GM18868 (cell line): ENCODE measurements at regions not wholly inside any gene's neighbourhood (a gene's known extent, or its start where the extent isn't known, plus 50 kb on each side); places are given as distances from the start of the nearest gene placed in this dataset.

Experiments
- ATAC-seq: cut with Tn5 transposase; IDR thresholded peaks from one replicate; pipeline ENCODE4 v1.9.1; 2021; ENCODE audit warnings: mild to moderate bottlenecking, moderate library complexity; ENCODE audit not compliant: unreplicated experiment

DNA sequence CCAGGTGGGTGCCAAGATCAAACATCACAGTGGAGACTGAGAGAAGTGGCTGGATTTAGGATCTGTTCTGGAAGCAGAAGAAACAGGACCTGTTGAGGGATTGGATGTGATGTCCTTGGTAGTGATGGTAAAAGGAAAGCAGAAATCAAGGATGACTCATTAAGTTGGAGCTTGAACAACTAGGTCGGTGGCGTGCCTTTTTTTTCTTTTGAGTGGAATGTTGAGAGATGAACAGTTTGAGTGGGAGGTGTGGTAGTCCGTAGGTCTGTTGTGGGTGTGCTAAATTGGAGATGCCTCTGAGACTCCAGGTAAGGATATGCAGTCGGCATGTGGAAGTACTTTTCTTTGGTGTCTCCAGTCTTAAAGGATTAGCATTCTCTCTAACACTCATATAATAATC, 92.1 kb upstream of the IL12B start:
- no peak for ATAC-seq

DNA sequence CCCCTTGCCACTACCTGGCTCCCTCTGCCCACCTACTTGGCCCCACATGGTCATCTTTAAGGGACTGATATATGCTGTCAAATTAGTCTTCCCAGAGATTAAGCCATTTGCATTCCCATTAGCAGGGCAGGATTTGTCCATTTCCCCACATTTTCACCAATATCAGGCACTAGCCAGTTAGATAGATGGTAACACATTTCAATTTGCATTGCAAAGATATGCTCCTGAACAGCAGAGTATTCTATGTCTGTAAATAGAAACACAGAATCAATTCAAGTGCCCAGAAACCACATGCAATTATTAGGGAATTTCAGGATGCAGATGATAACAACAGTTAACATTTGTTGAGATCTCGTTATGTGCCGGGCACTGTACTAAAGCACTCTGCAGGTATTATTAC, 92.6 kb upstream of the IL12B start:
- no peak for ATAC-seq

DNA sequence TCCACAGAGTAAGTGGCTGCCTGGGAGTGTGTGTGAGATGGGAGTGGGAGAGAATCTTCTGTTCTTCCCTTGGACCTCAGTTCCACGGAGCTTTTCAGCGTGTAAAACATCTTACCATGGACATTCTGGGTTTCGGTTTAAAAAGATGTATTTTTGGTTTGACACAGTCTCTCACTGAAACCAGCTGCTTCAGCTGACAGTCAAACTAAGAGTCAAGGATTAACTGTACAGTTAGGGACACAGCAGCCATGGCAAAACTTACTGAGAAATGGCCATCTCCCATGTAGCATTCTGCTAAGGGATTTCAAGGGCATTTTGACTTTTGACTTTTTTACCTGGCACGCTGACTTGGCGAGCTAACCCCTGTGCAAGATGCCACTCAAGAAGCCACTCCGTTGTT, 93.8 kb upstream of the IL12B start:
- ATAC-seq = no peak

DNA sequence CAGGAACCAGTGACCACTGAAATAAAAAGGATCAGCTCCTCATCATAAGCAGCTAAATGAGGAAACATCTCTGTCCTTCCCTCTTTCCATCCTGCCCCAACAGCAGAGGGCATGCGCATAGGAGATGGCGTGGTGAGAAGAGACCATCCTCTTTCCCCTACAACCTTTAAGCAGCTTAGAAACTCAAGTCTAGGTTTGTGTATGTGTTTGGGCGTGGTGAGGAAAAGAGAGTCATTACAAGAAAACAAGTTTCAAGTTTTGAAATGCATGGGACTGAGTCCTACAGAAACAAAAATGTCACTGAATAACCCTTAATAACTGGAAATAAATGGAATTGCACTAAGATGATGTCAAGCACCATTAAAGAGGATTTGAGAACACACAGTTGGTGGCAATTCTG, 96.4 kb upstream of the IL12B start:
- ATAC-seq = no peak

DNA sequence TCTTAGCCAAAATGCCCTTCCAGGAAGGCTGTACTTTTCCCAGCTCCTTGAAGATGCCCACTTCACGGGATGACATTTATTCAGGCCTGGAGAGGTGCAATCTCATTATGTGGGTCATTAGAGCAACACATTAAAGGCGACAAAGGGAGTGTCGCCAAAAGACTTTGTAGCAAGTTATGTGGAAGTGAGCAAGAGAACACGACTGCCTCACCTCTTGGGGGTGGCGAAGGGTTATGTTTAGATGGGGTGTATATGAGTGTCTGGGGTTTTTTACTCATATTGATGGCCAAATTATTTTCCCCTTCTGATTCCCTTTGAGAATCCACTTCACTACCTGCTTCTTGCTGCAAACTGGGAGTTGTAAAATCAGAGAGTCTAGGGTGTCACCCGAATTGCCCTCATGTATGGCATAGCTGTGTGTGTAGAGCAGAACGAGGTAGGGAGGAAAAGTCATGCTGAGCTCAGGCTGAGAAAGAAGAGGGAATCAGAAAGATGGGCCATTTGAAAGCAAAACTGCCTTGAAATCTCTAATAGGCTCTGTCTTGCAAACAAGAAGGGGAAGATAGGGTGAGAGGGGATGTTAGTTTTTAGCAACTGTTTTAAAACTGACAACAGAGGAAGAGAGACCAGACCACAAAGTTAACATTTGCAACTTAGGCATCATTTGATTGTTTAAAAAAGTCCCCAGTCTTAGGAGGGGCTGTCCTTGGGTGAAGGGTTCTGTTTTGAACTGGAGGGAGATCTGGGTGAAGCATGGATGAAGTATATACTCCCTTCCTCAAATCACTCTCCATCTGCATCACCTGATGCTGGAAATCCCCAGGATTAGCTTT, 97.1 kb upstream of the IL12B start:
- peak; percentile 83 for ATAC-seq

DNA sequence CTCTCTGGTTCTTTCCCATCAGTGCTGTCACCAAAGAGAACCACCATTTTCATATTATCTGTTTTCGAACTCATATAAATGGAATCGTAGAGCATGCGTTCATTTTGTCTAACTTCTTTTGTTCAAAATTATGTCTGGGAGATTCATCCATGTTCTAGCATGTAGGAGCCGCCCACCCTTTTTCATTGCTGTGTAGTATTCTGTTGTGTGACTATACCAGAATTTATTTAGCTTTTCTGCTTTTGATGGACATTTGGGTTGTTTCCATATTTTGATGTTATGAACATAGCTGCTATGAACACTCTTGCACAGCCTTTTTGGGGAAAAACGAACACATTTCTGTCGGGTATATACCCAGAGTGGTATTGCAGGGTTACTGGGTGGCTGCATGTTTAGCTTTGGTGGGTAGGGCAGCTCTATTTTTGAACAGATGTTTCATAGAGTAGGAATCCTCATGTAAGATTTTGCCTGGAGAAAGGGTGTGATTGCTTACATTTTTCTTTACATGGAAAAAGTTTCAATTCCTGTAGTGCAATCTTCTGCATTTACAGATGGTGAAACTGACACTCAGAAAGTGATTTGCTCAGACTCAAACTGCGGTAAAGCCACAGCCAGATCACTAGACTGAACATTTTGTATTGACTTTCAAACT, 100.2 kb upstream of the IL12B start:
- ATAC-seq = no peak

DNA sequence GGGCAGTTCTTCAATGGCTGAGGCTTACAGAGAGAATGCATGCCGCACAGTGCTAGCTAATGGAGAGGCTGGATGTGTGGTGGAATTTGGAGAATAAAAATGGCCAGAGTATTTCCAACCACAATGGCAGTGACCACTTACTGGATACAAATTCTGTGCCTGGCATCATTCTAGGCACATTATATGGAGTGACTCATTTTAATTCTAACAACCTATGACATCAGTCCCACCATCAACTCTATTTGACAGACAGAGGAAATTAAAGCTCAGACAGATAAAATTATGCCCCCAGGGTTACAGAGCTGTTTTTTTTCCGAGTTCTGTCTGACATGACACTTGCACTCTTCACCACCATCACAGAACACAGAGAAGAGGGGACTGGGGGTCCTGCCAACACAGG, 105.6 kb upstream of the IL12B start:
- ATAC-seq = no peak

DNA sequence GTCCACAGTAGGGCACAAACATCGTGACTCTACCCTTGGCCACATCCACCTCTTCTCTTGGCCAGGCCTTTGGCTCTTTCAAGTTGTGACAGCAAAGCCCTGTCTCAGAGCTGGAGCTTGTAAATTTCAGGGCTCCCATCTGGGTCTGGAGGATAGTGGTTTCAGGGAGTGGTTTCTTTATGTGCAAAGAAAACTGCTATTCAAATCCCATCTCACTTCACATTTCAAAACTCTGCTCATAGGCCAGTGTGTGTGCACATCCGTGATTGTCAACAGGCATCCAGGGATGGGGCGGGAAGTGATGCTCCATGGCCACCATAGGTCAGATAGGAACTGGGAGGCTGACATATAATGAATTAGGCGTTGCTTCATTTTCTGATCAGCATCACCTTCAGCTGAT, 107.8 kb upstream of the IL12B start:
- ATAC-seq = no peak

DNA sequence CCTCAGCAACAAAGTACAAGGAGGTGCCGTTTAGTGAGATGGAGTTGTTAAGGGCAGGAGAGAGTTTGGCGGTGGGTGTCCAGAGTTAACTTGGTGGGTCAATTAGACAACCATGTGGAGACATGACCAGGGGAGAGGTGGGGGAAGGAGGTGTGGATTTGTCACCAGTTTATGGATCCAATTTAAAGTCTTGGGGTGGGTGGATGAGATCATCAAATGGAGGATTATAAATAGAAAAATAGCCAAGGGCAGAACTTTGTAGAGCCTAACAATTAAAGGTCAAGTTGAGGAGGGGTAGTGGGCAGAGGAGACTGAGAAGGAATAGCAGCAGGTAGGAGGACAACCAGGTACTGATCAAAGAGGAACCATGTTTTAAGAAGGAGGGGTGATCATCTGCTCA, 108.7 kb upstream of the IL12B start:
- no peak for ATAC-seq

DNA sequence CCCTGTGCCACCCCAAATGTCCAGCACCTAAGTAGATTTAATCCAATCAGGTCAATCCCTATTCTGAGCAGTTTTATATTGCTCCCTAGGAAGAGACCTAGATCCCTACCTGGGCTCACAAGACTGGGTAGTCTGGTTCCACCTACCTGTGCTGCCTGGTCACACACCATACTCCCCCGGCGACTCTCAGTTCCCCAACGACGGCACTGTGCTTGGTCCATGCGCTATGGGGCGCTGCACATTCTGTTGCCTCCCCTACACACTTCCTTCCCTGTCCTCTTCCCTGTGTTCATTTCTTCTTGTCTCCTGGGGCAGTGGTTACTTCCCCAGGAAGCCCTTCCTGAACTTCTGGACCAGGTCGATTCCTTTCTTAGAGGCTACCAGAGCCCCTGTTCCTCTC, 109.9 kb upstream of the IL12B start:
- ATAC-seq = peak; percentile 80

DNA sequence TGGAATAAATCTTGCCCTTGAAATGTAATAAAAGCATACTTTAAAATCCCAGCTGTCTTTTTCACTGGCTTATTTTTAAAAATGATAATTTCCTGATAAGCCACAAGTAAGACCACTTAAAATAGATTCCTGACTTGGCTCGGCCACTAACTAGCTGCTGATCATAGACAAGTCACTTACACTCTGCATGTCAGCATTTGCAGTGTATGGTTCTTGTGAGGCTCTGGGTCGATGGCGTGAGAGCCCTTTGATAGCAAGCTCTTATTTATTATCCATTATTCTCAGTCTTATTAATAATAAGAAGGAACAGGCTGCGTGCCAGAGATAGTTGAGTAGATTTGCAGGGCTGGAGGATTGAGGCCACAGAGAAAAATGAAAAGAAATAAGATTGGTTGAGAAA, 110.7 kb upstream of the IL12B start:
- no peak for ATAC-seq

DNA sequence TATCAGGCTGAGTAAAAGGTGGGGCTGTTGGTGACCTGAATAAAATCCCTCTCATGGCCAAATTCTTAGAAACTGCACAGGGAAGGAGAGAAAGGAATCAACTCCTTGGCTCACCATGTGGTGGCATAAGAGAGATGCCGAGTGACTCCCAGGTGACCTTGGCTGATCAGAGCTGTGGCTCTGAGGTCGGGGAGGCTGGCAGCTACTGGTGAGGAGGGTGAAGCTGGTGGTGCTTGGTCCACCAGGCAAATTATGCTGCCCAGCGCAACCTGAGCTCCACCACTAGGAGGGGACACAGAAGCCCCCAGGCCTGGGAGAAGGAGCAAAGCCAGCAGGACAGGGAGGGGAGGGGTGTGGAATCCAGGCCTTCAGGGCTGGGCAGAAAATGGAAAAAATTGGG, 111.2 kb upstream of the IL12B start:
- no peak for ATAC-seq

DNA sequence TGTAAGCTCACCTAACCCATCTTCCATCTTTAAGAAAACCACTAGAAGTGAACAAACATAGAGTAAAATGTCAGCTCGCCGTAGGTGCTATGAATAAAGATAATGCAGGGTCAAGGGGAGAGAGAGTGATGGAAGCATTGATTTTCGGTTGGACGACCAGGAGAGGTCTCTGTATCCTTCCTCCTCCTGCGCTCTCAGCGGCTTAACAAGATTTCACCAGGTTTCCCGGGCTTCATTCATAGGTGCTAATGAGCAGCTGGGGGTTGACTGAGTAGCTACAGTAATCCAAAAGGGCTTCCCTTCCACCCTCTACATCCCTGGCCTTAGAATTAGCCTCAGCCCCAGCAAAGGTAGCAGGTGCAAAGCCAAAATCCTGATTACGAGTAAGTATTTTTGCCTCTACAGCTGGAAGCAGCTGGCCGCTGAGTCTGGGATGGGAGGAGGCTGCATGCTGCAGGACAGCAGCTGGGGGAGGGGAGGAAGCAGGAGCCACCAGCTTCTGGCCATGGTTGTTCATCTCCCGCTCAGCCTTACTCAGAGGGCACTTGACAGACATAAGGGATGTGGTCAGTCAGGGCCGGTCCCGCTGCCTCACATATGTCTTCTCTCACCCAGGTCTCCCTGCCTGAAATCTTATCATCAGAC, 112.0 kb upstream of the IL12B start:
- ATAC-seq = no peak

DNA sequence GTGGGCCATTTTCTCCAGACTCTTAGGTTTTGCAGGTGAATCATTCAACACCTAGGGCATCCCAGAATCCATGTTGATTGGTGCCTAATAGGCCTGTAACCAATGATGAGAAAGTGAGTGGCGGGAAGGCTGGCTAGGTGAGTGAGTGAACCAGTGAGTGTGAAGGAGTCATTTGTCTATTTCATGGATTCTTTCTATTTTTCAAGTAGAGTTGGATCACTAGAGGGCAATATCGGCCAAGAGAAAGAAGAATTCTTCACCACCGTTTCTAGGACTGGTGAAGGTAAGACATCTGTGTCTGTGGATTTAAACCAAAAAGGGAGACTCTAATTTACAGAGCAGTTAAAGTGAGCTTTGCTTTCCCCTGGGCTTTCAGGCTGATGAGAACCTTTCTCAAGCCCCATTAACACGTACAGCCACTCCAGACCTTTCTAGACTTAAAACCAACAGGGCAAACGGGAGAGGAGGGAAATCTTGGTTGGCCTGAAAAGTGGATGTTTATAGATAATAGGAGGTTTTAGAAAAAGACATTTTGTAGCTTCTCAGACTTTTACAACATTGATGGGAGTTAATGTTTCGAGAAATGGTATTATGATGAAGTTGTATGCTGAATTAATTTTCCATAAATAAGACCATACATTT, 114.3 kb upstream of the IL12B start:
- ATAC-seq = peak; percentile 68

DNA sequence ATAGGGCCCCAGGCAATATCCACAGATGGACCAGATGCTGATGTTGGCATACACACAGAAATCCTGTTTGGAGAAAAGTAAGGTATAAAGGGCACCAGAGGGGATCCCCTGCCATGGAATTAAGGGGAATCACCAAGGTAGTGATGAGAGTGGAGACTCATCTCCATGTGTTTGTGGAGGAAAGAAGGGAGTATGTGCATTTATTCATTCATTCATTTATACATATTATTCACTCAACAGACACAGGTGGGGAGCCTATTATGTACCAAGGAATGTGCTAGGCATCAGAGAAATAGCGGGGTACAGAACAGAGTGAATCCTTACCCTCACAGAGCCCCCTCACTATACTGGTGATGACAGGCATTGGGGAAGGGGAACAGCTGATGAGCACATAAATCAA, 116.8 kb upstream of the IL12B start:
- no peak for ATAC-seq

DNA sequence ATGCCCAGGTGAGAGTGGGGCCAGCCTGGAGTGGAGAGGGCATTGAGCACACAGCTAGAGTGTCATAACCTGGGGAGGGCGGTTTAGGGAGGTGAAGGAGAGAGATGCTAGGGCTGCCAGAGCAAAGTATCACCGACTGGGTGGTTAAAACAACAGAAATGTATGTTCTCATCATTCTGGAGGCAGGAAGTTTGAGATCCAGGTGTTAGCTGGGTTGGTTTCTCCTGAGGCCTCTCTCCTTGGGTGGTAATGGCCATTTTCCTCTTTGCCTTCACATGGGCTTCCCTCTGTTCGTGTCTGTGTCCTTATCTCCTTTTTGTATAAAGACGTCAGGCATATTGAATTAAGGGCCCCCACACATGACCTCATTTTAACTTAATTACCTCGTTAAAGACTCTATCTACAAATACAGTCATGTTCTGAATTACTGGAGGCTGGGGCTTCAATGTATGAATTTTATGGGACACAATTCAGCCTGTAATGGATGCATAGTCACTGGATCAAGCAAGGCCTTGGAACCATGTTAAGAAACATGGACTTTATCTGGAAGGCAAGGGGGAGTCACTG, 118.6 kb upstream of the IL12B start:
- no peak for ATAC-seq

DNA sequence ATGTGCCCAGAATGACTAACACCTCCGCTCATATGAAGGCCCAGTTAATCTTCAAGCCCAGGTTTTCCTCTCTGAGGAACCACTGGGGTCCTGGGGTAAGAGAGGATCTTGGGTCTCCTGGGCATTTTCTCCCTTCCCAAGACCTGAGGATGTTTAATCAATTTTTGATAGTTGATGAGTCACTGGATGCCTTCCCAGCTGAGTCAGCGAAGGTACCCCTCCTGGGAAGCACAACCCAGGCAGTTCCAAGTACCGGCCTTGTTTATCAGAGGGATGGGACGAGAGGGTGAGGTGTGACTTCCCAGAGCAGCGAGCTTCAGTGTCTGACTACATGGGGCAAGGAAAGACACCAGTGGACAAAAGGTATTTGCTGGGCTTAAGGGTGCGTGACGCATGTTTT, 119.6 kb upstream of the IL12B start:
- ATAC-seq = no peak

DNA sequence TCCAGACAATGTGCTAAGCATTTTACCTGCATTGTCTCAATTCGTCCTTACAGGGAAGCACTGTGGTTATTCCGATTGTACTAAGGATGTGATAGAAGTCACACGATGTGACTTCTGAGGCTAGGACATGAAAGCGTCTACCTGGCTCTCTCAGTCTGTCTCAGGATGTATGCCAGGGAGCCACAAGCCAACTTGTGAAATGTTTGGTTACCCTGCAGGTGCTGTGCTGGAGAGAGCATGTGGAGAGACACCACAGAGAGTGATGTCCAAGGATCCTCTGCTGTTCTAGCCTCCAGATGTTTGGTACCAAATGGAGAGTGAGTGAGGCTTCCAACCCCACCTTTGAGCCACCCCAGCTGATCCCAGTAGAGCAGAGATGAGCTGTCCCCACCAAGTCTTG, 120.1 kb upstream of the IL12B start:
- no peak for ATAC-seq

DNA sequence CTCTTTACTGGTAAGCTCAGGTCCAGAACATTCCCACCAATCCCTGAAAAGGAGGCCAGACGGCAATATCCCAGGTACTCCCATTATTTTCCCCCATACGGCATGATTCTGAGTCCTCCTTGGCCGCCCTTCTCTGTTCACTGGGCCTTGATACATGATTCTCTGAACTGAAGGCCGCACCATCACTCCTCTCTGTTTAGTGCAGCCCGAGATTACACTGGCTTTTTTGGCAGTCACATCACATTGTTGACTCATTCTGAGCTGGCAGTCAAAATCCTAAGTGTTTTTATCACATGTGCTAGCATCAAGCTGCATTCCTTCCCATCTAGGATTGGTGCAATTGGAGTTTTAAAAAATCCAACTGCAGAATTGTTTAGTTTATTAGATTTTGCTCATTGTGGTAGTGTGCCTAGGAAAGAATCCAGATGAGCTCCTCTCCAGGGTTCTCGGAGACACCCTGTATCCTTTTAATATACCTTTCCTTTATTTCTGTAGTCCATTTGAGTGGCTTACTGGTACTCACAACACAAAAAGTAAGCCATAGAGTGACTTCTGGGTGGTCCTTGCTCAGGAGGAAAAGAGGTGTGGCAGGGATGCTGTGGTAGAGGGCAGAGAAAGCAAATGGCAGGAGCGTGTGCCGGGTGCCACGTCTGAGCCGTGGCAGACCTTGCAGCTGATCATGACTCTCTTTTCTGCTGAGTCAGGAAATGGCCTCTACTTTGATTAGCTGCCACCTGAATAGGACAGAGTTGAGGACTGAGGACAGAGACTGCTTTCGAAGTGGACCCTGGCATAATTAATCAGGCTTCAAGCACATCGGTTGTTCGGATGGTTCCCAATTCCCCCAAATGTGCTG, 121.1 kb upstream of the IL12B start:
- no peak for ATAC-seq

DNA sequence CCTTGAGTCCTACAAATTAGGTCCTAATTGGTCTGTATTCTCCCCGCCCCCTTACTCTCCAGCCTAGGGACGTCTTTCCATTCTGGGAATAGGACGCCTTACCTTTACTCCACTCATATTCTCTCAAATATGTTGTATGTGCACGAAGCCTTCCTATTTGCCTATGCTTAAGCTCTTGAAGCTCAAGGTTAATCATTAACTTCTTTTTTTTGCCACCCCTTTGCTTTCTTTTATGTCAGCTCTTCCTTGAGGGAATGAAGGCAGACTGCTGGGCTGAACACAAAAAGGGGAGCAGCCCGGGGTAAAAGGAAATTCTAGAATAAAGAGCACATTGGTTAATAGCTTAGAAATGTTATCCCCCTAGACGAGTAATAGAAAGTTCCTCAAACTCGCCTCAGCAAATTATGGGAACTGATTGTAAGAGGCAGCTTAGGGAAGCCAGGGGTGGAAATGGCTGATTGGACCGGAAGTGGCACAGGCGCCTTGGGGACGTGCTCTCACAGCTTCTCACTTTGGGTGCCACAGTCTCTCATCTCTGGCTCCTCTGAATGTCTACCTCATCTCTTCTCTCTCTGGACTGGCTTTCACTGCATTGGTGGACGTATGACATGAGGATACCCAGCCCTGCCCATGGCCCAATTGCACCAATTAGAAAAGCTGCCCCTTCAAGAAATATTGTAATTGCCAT, 122.3 kb upstream of the IL12B start:
- no peak for ATAC-seq
